ENCODE measurements at regions not wholly inside any gene's neighbourhood (a gene's known extent, or its start where the extent isn't known, plus 50 kb on each side); places are given as distances from the start of the nearest gene placed in this dataset.

- H3K36me3 Mint-ChIP-seq: peaks cover 10% of the 10 kb centered on the region
- CTCF ChIA-PET: no interaction called here
- no peak for TF ChIP-seq E2F1 (CRISPR knock-in tag; IDR thresholded peaks at IDR 0.05)
- no peak for TF ChIP-seq ATF6 (CRISPR knock-in tag; IDR thresholded peaks at IDR 0.05)
- no peak for TF ChIP-seq ZMAT4 (CRISPR knock-in tag; IDR thresholded peaks at IDR 0.05)
- no peak for TF ChIP-seq ZNF281 (CRISPR knock-in tag; IDR thresholded peaks at IDR 0.05)
- no peak for TF ChIP-seq CTCF (IDR thresholded peaks at IDR 0.05)
- no peak for TF ChIP-seq ERG (CRISPR knock-in tag; IDR thresholded peaks at IDR 0.05)
- no peak for TF ChIP-seq SOX15 (CRISPR knock-in tag; IDR thresholded peaks at IDR 0.05)
- TF ChIP-seq NFATC4 (CRISPR knock-in tag; IDR thresholded peaks at IDR 0.05): no peak
- TF ChIP-seq HMGXB4 (CRISPR knock-in tag; IDR thresholded peaks at IDR 0.05): no peak
- no peak for TF ChIP-seq IRF2 (CRISPR knock-in tag; IDR thresholded peaks at IDR 0.05; ENCODE audit: borderline replicate concordance, low read depth)
- no peak for TF ChIP-seq AFF4 (CRISPR knock-in tag; IDR thresholded peaks at IDR 0.05; ENCODE audit: borderline replicate concordance)
- no peak for TF ChIP-seq KAT7 (CRISPR knock-in tag; IDR thresholded peaks at IDR 0.05; ENCODE audit: borderline replicate concordance)
- TF ChIP-seq CDX4 (CRISPR knock-in tag; IDR thresholded peaks at IDR 0.05; ENCODE audit: borderline replicate concordance): no peak
- no peak for TF ChIP-seq ZBTB21 (CRISPR knock-in tag; IDR thresholded peaks at IDR 0.05; ENCODE audit: borderline replicate concordance)
- TF ChIP-seq JAZF1 (CRISPR knock-in tag; IDR thresholded peaks at IDR 0.05): no peak
- TF ChIP-seq MYBL2 (CRISPR knock-in tag; IDR thresholded peaks at IDR 0.05): no peak
- no peak for TF ChIP-seq GABPB1 (CRISPR knock-in tag; IDR thresholded peaks at IDR 0.05)
- no peak for TF ChIP-seq TEAD1 (CRISPR knock-in tag; IDR thresholded peaks at IDR 0.05)
Observed at GRCh38 chr3:137201066-137201465, 243.3 kb downstream of the IL20RB start.

More at GRCh38 chr3:137201066-137201465, 243.3 kb downstream of the IL20RB start:
- Mint-ChIP-seq H3K27me3 (ENCODE audit: low read depth) (no peaks in the 10 kb centered on the region; the same call in none of the 2 replicates), H3K4me3 (no peak overlapping the region), H3K9me3 (peaks cover 13% of the 10 kb centered on the region), H3K27ac (no peak overlapping the region), H3K4me1 (peaks cover 7% of the 10 kb centered on the region; the same call in 1 of the 2 replicates)
- POLR2A ChIA-PET: no interaction called here
- DNase-seq (ENCODE audit: low spot score) (no peak), ATAC-seq (no peak)

All from WTC11 (cell line).